HG03095 (cell line): ENCODE measurements at regions not wholly inside any gene's neighbourhood (a gene's known extent, or its start where the extent isn't known, plus 50 kb on each side); places are given as distances from the start of the nearest gene placed in this dataset.

Experiments
- ATAC-seq: cut with Tn5 transposase; IDR thresholded peaks from one replicate; pipeline ENCODE4 v1.9.1; 2021; ENCODE audit warnings: moderate library complexity; ENCODE audit not compliant: unreplicated experiment

GRCh38 chr7:113998934-113999333 lies 80.1 kb upstream of the PPP1R3A start:
- no peak for ATAC-seq

GRCh38 chr7:113996405-113996804 lies 77.6 kb upstream of the PPP1R3A start:
- ATAC-seq: no peak

DNA sequence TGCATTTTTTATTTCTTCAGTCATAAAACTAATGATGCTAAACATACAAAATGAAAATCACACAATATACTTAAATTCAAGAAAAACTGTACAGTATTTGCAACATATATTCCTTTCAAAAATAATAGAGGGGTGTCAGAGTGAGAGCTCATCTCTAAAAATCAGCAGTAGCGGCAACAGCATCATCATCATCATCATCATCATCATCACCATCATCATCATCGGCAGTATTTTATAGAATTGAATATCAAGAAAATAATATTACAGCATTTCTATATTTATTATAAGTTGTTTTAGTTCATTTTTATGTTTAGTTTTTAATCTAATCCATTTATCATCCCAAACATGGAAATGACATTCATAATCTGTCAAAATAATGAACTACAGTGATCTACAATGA lies 67.4 kb upstream of the PPP1R3A start:
- ATAC-seq: no peak

- ATAC-seq: no peak
These were observed 57.7 kb upstream of the PPP1R3A start for GRCh38 chr7:113976508-113976907.

- no peak for ATAC-seq
These were observed 49.9 kb upstream of the PPP1R3A start for GRCh38 chr7:113968713-113969112.
